GM12872 (cell line): ENCODE measurements at regions not wholly inside any gene's neighbourhood (a gene's known extent, or its start where the extent isn't known, plus 50 kb on each side); places are given as distances from the start of the nearest gene placed in this dataset.

Experiments used
- TF ChIP-seq, protein P1 (sequence below): IDR thresholded peaks from 3 replicates; pipeline ENCODE4 v1.5.1; 2011; ENCODE audit warnings: low read depth, mild to moderate bottlenecking, low read length, moderate library complexity; ENCODE audit not compliant: insufficient read depth

DNA sequence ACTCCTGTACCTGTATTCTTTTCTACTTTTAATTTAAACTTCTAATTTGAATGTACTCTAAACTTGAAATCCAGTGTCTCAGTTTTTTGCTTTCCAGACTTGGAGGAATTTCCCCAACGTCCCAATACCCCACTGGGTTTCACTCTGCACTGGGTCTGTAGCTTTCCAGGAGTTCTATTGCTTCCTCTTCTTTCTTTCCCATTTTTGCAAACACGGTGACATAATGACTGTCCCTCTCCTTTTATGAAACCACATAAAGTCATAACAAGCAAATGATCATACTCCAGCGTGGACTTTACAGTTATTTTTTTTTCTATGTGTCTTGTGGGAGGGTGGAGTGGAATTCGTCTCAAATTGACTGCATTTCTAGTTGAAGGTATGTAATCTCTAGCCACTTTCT lies 97.1 kb downstream of the FASLG start:
- TF ChIP-seq, protein P1, sequence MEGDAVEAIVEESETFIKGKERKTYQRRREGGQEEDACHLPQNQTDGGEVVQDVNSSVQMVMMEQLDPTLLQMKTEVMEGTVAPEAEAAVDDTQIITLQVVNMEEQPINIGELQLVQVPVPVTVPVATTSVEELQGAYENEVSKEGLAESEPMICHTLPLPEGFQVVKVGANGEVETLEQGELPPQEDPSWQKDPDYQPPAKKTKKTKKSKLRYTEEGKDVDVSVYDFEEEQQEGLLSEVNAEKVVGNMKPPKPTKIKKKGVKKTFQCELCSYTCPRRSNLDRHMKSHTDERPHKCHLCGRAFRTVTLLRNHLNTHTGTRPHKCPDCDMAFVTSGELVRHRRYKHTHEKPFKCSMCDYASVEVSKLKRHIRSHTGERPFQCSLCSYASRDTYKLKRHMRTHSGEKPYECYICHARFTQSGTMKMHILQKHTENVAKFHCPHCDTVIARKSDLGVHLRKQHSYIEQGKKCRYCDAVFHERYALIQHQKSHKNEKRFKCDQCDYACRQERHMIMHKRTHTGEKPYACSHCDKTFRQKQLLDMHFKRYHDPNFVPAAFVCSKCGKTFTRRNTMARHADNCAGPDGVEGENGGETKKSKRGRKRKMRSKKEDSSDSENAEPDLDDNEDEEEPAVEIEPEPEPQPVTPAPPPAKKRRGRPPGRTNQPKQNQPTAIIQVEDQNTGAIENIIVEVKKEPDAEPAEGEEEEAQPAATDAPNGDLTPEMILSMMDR, result no peak

DNA sequence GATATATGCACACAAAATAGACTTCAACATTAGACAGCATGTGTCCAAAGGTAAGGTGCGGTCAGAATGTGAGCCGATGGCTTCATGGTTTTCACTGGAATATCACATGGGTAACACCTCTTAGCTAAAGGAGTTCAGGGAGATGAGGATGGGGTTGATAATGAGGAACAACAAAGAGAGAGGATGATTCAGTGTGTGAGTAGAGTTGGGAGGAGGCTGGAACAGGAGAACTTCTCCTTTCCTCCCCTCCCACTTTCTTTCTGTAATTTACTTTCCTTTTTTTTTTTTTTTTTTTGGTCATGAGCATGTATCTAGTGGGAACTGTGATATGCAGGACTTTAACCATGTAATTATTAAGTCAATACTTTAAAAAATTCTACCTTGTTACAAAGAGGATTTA lies 99.4 kb downstream of the FASLG start:
- TF ChIP-seq, protein P1, result no peak

DNA sequence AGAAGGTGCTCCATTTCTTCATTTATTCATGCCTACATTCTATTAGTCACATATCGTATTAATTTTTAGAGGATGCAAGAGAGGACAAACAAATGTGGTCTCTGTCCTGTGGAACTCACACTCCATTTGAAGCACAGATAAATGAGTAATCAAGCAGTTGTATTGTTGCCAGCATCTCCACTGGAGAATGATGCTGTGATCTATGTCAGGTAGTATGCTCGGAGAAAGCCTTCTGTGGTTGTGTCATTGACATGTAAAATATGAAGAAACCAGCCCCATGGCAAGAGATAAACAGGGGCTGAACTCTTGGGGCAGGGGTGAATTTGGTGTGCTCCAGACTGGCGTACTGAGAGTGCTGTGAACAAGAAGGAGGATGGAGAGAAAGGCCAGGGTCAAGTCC lies 101.2 kb downstream of the FASLG start:
- TF ChIP-seq, protein P1, result no peak

DNA sequence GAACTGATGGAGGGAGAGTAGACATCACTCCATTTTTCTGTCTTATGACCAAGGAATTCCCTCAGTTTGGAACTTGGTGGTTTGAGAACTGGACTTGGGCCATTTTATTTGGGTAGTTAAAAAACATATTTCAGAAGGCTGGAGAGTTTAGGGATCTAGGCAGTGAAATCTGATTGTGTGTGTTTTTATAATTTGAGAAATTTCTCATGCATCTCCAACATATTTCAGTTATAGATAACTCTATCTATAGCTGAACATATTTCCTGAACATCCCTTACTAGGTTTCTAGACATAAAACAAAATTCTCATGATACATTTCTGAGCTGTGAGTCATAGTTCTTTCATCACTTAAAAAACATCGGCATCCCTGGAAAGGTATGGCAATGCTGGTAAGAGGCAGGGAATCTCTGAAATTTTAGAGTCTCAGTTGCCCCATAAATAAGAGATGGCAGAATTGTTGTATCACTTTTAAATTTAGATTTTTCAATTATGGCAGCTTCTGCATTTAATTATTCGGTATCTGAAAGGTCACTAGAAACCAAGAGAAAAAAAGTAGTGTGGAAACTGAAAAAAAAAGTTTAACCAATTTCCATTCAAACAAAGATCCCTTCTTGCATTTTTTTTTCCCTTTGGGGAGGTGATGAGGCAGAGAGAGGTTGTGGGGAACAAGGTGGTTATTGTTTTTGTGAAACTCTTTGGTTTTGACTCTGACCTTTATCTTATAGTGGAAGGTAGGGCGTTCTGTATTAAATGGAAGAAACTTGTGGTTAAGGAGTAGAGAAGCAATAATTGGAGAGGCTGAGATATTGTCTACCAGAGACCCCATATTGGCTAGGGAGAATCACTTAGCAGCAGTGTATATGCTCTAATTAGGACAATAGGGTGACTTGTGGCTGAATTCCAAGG lies 102.9 kb downstream of the FASLG start:
- TF ChIP-seq, protein P1, result no peak

DNA sequence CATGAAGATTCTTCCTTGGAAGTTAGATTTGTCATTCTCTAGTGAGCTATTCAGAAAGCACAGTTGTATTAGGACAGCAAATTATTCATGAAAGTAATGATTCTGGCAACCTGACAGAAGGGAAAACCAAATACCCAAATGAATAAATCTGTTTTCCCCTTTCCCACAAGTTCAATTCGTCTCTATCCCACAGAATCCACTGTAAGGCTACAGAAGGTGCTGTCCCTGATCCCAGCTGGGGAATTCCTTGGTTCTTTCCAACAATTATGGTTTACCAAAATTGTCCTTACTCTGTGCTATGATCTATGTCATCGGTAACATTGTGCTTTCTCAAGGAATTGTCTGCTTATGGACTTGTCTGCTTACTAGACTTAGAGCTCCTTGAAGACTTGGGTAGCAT lies 104.2 kb downstream of the FASLG start:
- TF ChIP-seq, protein P1, result no peak

DNA sequence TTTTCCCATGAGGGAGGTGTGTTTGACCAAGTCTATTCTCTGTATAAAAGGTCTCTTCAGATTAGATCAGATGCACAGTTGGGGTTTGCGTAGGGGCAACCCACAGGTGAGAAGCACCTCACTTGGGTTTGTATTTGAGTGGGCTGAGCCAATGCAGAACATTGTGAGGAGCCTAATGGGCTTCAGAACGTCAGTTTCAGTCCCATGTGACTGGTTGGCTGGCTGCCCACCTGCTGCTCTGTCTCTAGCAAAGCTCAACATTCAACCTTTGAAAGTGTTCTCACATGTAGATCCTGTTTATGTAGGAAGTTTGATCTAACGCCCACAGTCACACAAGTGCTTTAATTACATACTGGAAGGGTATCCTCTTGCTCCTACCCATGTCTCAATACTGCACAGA lies 105.5 kb downstream of the FASLG start:
- TF ChIP-seq, protein P1, result no peak

DNA sequence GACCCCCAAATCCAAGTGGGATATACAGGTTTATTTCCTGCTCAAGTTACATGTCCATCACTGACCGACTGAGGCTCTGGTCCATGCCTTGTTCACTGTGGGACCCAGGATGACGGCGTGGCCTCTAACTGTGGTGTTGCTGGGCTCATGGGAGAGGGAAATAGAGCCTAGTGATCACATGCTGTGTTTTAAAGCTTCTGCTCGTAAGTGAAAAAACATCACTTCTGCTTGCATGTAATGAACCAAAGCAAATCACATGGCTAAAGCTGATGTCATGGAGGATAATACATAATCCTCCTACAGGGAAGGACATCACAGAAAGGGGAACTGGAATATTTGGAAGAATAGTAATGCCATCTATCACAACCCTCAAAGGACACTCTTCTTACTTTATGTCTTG lies 107.6 kb downstream of the FASLG start:
- TF ChIP-seq, protein P1, result no peak

DNA sequence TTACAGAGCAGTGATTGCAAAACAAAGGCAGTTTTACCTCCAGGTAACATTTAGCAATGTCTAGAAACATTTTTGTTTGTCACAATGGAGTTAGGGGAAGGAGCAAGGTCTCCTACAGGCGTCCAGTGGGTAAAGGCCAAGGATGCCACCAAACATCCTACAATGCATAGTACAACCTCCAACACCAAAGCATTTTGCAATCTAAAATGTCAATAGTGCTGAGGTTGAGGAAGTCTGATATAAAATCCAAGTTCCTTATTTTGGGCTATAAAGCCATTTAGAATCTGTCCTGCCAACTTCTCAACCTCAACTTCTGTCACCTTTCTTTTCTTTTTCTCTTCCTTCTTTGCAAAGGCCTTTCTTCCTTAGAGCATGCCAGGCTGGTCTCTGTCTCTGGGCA lies 111.2 kb downstream of the FASLG start:
- TF ChIP-seq, protein P1, result no peak
